IMR-90 (cell line): ENCODE measurements at regions not wholly inside any gene's neighbourhood (a gene's known extent, or its start where the extent isn't known, plus 50 kb on each side); places are given as distances from the start of the nearest gene placed in this dataset.

ENCODE experiments used
- ATAC-seq: fragments of 200-7000 bp; cut with Tn5 transposase; 2 replicates; pipeline ENCODE4 v1.9.1; 2020; ENCODE audit warnings: low read depth, mild to moderate bottlenecking, moderate library complexity
- BruUV-seq: library from RNA; stranded (reverse); fragments of 400-500 nt; replicated peaks from 2 replicates; lab custom pipeline; 2021; lab: Mats Ljungman, UMichigan
- CTCF ChIA-PET: fragments of 300-600 bp; formaldehyde crosslinking; extraction: SDS; loops from one replicate; lab custom pipeline; 2021; ENCODE audit warnings: antibody characterized with exemption; lab: Yijun Ruan, JAX
- POLR2A ChIA-PET: fragments of 300-600 bp; sonication (Branson Sonifier 250); formaldehyde crosslinking; loops from one replicate; lab custom pipeline; 2022; ENCODE audit warnings: antibody characterized with exemption; ENCODE audit not compliant: unreplicated experiment; lab: Charles Lee
- DNase-seq: peaks from one replicate; pipeline ENCODE4 v3.0.0; 2013
- H2AFZ ChIP-seq: replicated peaks from 2 replicates; pipeline ENCODE3; 2013; ENCODE audit warnings: low read length, mild to moderate bottlenecking; ENCODE audit not compliant: poor library complexity
- H2AK5ac ChIP-seq: 2 replicates; pipeline ENCODE4 v1.6.1; 2013; ENCODE audit warnings: low read depth, low read length, inconsistent platforms
- H2AK9ac ChIP-seq: replicated peaks from 2 replicates; pipeline ENCODE3; 2013; ENCODE audit warnings: mild to moderate bottlenecking, low read depth, low read length, moderate library complexity; ENCODE audit not compliant: poor library complexity
- H2BK120ac ChIP-seq: 2 replicates; pipeline ENCODE4 v1.6.1; 2013; ENCODE audit warnings: low read depth, low read length, inconsistent platforms
- H2BK15ac ChIP-seq: 3 replicates; pipeline ENCODE4 v1.6.1; 2013; ENCODE audit warnings: low read depth, low read length, inconsistent platforms
- H2BK20ac ChIP-seq: 2 replicates; pipeline ENCODE4 v1.6.1; 2013; ENCODE audit warnings: low read depth, mild to moderate bottlenecking, inconsistent platforms, low read length, moderate library complexity
- H2BK5ac ChIP-seq: 2 replicates; pipeline ENCODE4 v1.6.1; 2013; ENCODE audit warnings: mild to moderate bottlenecking, low read depth, low read length, inconsistent platforms; ENCODE audit not compliant: poor library complexity, severe bottlenecking
- H3K14ac ChIP-seq: replicated peaks from 2 replicates; pipeline ENCODE4 v1.6.1; 2013; ENCODE audit warnings: low read depth, low read length, inconsistent platforms
- H3K18ac ChIP-seq: 2 replicates; pipeline ENCODE4 v1.6.1; 2013; ENCODE audit warnings: low read depth, low read length, control low read depth
- H3K23ac ChIP-seq: 2 replicates; pipeline ENCODE4 v1.6.1; 2013; ENCODE audit warnings: low read depth, low read length, inconsistent platforms
- H3K27ac ChIP-seq: 2 replicates; pipeline ENCODE4 v1.5.1; 2013; ENCODE audit warnings: mild to moderate bottlenecking, control low read depth, low read length; ENCODE audit not compliant: insufficient read depth
- H3K27me3 ChIP-seq: 2 replicates; pipeline ENCODE4 v1.6.1; 2013; ENCODE audit warnings: low read length; ENCODE audit not compliant: control insufficient read depth, insufficient read depth
- H3K36me3 ChIP-seq: 2 replicates; pipeline ENCODE4 v1.6.1; 2013; ENCODE audit warnings: low read length, mixed read lengths; ENCODE audit not compliant: control insufficient read depth, insufficient read depth
- H3K4ac ChIP-seq: 2 replicates; pipeline ENCODE4 v1.6.1; 2013; ENCODE audit warnings: low read depth, low read length, inconsistent platforms
- H3K4me1 ChIP-seq: 2 replicates; pipeline ENCODE4 v1.6.1; 2013; ENCODE audit warnings: low read length, mixed read lengths; ENCODE audit not compliant: control insufficient read depth, insufficient read depth
- H3K4me2 ChIP-seq: 2 replicates; pipeline ENCODE4 v1.6.1; 2013; ENCODE audit warnings: low read depth, mild to moderate bottlenecking, control low read depth, low read length, moderate library complexity
- H3K4me3 ChIP-seq: 2 replicates; pipeline ENCODE4 v1.5.1; 2013; ENCODE audit warnings: low read depth, mild to moderate bottlenecking, control low read depth, low read length, moderate library complexity; ENCODE audit not compliant: insufficient read depth
- H3K56ac ChIP-seq: 2 replicates; pipeline ENCODE4 v1.6.1; 2013; ENCODE audit warnings: low read length, inconsistent platforms; ENCODE audit not compliant: insufficient read depth; ENCODE audit errors: extremely low read depth
- H3K79me1 ChIP-seq, 2 experiments: 2 replicates each; pipeline ENCODE4 v1.6.1; 2013; ENCODE audit warnings: low read length in 2 of 2, inconsistent platforms in 1 of 2, low read depth in 1 of 2
- H3K9ac ChIP-seq: 2 replicates; pipeline ENCODE4 v1.6.1; 2013; ENCODE audit warnings: low read depth, low read length, control low read depth
- H3K9me1 ChIP-seq: 2 replicates; pipeline ENCODE4 v1.6.1; 2013; ENCODE audit warnings: low read length, inconsistent platforms; ENCODE audit not compliant: insufficient read depth
- H3K9me3 ChIP-seq: 2 replicates; pipeline ENCODE4 v1.6.1; 2013; ENCODE audit warnings: low read length; ENCODE audit not compliant: control insufficient read depth, insufficient read depth
- H4K20me1 ChIP-seq: 2 replicates; pipeline ENCODE4 v1.6.1; 2013; ENCODE audit warnings: low read length, inconsistent platforms; ENCODE audit not compliant: insufficient read depth
- H4K5ac ChIP-seq: 2 replicates; pipeline ENCODE4 v1.6.1; 2013; ENCODE audit warnings: mild to moderate bottlenecking, low read depth, low read length, control low read depth
- H4K8ac ChIP-seq, 2 experiments: 2 replicates each; pipeline ENCODE4 v1.6.1; 2013; ENCODE audit warnings: low read depth in 2 of 2, low read length in 2 of 2, control low read depth in 1 of 2, inconsistent platforms in 1 of 2
- H4K91ac ChIP-seq: 2 replicates; pipeline ENCODE4 v1.6.1; 2013; ENCODE audit warnings: low read depth, low read length, inconsistent platforms; ENCODE audit not compliant: insufficient read depth
- FOS ChIP-seq: fragments of 150-350 bp; IDR thresholded peaks from 2 replicates; pipeline ENCODE4 v1.6.1; 2016; ENCODE audit warnings: low read depth, low read length
- WGBS, 2 experiments: methylation state at CpG; one replicate each; pipeline versions ENCODE4 v1.1.5 to v1.1.7; 2013; ENCODE audit warnings: missing lambda C conversion rate in 2 of 2; ENCODE audit not compliant: insufficient read length in 1 of 2; ENCODE audit errors: extremely low coverage in 2 of 2; 5-methylcytosine and 5-hydroxymethylcytosine counted together
- dilution Hi-C: fragments of 300-500 bp; cut with HindIII; formaldehyde crosslinking; loops from one replicate; pipeline ENCODE4 v1.14.3; 2018; ENCODE audit warnings: low sequenced_read_pairs; ENCODE audit not compliant: unreplicated experiment
- in situ Hi-C: fragments of 300-500 bp; cut with MboI; formaldehyde crosslinking; loops from 3 replicates; pipeline ENCODE4 v1.14.3; 2019; ENCODE audit warnings: low sequenced_read_pairs, inconsistent platforms, mixed read lengths
- intact Hi-C: fragments of 100-400 bp; cut with micrococcal nuclease; formaldehyde crosslinking; loops from 2 replicates; pipeline ENCODE4 v1.10.0; 2022

DNA sequence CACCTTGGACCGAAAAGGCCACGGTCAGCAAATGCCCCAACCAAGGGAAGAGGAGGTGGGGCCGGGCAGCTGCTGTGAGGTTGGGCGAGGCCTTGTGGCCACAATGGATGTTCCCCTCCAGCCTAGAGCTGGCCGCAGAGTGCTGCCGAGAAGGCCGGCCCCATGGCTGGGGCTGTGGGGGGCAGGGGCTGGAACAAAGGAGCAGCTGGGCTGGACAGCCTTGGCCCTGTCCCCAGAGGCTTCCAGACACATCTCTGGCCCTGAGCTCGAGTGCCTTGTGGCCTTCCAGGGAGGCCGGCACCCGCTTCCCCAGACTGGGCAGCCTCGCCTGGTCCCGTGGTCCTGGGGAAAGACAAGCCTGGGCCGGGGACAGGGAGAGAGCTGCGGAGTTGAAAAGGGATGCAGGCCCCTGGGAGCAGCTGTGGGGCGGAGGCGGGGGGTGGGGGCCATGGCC, 88.0 kb downstream of the PDGFA start:
- peaks cover 28% of the 10 kb centered on the region for H3K27me3 ChIP-seq
- DNase-seq (no peak), ATAC-seq (no peak)
- H3K27ac ChIP-seq = no peak overlapping the region
- no peak overlapping the region for H2BK20ac ChIP-seq
- H2AK5ac ChIP-seq = no peak overlapping the region
- in situ Hi-C loops = no loop called here
- WGBS, 2 experiments = 46% methylated on average over 2 of the region's 16 CpGs; no CpG with 5 or more reads in 1 of the 2 experiments
- H3K23ac ChIP-seq = no peak overlapping the region
- BruUV-seq = no TSS peak
- peaks cover 3% of the 10 kb centered on the region; the same call in 1 of the 2 replicates for H3K9me3 ChIP-seq
- intact Hi-C loops = no loop called here
- H4K20me1 ChIP-seq = no peaks in the 10 kb centered on the region
- no peak overlapping the region for H3K4me3 ChIP-seq
- no peaks in the 10 kb centered on the region for H3K36me3 ChIP-seq
- H4K5ac ChIP-seq = no peak overlapping the region
- dilution Hi-C loops = no loop called here
- no peak overlapping the region for H3K56ac ChIP-seq
- no peak overlapping the region for H4K91ac ChIP-seq
- no peak overlapping the region for H2BK5ac ChIP-seq
- H3K18ac ChIP-seq = no peak overlapping the region
- no peak overlapping the region for H3K4ac ChIP-seq
- no peak overlapping the region for H3K9ac ChIP-seq
- no peaks in the 10 kb centered on the region for H3K79me1 ChIP-seq
- H2AK9ac ChIP-seq = no peak overlapping the region
- no peak overlapping the region for H3K4me2 ChIP-seq
- H3K14ac ChIP-seq = no peak overlapping the region
- no peak for TF ChIP-seq FOS
- ChIA-PET CTCF (no interaction called here), POLR2A (no interaction called here)
- H2AFZ ChIP-seq = peak overlapping the region; percentile 33
- H2BK15ac ChIP-seq = no peak overlapping the region
- H2BK120ac ChIP-seq = no peak overlapping the region
- H3K9me1 ChIP-seq = no peaks in the 10 kb centered on the region
- H4K8ac ChIP-seq = no peak overlapping the region
- H3K4me1 ChIP-seq = peaks cover 2% of the 10 kb centered on the region; the same call in 1 of the 2 replicates
